ENCODE measurements at regions not wholly inside any gene's neighbourhood (a gene's known extent, or its start where the extent isn't known, plus 50 kb on each side); places are given as distances from the start of the nearest gene placed in this dataset.

DNA sequence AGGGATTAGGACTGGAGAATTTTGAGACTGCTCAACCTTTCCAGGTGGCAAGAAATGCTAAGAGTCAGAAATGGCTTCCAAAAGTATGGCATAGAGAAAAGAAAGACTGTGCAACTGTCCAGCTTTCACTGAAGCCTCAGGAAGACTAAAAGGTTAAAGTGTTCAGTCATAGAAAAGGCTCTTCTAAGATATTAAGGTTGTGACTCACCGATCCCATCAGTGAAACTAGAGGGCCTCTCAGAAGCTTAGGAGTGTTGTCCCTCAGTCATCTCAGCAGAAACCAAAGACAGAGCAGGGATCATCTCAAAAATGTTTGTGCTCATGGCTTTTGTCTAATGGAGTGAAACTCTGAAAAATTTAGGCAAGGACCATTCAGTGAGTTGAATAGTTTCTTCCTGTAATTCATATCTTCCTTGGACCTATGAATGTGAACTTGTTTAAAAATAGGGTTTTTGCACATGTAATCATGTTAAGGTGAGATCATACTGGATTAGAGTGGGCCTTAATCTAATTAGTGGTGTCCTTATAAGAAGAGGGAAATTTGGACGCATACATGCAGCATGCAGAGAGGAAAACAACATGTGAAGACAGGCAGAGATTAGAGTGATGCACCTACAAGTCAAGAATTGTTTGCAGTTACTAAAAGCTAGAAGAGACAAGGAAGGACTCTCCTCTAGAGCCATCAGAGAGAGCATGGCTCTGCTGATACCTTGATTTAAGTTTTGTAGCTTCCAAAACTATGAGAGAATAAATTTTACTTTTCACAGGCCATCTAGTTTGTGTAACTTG, 71.3 kb downstream of the RPE65 start:
- DNase-seq, result no peak

DNA sequence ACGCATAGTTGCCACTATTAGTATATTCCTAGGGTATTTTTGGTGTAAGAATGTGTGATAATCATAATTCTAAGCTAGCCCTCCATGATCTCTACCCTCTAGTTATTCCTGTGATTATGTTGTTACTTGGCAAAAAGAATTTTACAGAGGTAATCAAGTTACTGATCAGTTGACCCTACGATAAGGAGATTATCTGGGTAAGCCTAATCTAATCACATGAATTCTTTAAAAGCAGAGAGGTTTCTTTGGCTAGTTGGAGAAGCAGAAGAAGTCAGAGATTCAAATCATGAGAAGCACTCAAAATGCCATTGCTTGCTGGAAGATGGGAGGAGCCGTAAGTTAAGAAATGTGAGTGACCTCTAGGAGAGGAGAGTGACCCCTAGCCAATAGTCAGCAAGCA, 72.7 kb downstream of the RPE65 start:
- no peak for DNase-seq

DNA sequence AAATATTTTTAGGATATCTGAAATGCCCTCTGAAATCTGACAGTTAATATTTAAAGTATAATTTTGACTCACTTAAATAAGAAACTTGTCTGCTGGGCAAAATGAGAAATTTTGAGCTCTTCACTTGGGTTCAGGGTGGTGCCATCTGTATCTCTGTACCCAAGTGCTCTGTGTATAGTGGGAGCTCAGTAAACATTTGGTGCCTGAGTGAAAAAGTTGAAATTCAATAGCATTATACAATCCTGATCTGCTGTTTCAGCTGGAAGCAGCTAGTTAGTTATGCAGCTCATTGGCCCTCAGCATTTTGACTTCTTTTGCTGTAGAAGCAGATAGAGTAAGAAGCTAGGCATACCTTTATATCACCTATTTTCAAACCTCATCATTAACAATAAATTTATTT, 73.3 kb downstream of the RPE65 start:
- DNase-seq, result no peak

DNA sequence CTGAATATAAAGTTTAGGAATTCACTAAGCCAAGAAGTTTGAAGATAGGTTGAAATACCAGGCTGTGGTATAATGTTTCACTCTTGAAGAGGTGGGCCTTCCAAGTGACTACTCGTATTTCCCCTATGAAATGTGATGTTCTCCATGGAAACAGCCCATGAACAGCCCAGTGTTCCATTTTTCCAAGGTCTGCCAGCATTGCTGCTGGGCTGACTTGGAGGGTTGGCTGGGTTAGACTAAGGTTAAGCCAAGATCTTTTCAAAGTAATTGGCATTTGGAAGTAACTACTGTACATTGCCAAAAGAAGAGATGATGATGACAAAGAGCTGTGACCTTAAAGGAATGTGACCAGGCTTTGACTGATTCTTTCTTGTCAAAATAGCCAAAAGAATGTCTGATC, 73.8 kb downstream of the RPE65 start:
- no peak for DNase-seq

DNA sequence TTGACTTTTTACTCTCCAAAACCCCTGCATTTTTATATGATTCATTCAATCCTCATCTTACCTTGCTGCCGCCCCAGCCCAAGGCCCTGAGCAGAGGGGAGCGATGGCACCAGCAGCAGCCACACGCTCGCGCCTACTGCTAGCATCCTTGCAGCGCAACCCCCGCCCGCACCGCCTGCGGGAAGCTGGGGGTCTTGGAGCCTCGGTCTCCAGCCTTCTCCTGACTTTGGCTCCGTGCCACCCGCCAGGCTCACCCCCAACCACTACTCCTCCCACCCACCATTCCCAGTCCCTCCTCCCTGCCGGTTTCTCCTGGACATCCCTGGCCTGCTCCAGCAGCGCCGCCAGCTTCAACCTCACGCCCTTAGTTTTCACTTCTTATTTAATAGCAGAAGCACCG, 76.6 kb downstream of the RPE65 start:
- DNase-seq, result no peak

DNA sequence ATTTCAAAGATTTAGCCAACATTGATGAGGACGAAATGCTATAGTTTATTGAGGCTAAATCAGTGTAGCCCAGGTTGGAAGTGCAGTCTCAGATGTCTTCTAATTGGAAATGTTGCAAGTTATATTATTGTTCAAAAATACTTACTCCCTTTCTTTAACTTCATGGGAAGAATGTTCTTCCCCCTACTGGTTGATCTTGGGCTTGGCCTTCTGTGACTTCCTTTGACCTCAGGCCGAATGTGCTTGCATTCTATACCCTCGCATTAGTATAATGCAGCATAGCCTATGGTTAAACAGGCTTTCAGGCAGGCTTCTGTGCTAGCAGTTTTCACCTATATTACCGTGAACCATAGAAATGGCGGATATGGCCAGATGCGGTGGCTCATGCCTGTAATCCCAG, 77.3 kb downstream of the RPE65 start:
- DNase-seq, result no peak

DNA sequence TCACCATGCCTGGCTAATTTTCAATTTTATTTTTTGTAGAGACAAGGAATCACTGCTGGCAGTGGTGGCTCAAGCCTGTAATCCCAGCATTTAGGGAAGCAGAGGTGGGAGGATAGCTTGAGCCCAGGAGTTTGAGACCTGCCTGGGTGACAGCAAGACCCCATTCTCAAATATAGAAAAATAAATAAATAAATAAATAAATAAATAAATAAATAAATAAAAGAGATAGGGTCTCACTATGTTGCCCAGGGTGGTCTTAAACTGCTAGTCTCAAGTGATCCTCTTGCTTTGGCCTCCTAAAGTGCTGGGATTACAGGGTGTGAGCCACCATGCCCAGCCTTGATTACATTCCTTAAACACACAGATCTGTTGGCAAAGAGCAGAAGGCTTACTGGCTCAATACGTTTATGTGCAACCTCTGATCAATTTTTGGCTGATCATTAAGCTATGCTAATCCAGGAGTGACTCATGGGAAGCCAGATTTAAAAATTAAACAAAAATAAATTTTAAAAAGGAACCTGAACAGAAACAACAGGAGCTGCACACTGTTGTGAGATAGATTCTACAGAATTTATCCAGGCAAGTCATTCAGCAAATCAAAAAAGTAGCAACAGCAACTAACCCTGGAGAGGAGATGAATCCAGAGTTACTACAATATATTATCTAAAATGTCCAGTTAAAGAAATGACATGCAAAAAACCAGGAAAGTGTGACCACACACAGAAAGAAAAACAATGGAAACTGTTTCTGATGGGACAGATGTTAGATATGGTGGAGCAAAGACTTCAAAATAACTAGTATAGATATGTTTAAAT, 79.4 kb downstream of the RPE65 start:
- no peak for DNase-seq

DNA sequence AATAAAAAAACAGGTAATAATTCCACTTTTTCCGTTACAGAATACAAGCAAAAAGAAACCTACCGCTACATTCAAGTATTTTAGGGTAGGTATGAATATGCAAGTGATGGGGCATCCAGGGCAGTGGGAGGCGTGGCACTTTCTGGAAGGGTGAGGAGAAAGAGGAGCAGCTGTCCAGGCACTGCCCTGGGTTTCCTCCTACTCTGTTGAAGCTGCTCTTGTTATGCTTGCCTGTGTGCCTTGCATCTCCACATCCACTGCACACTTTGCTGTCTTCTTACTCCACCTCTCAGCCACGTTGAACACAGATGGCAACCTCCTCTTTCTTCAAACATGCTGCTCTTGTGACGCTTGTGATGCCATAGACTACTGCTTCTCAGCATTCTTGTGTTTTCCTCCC, 83.2 kb downstream of the RPE65 start:
- DNase-seq, result no peak

DNA sequence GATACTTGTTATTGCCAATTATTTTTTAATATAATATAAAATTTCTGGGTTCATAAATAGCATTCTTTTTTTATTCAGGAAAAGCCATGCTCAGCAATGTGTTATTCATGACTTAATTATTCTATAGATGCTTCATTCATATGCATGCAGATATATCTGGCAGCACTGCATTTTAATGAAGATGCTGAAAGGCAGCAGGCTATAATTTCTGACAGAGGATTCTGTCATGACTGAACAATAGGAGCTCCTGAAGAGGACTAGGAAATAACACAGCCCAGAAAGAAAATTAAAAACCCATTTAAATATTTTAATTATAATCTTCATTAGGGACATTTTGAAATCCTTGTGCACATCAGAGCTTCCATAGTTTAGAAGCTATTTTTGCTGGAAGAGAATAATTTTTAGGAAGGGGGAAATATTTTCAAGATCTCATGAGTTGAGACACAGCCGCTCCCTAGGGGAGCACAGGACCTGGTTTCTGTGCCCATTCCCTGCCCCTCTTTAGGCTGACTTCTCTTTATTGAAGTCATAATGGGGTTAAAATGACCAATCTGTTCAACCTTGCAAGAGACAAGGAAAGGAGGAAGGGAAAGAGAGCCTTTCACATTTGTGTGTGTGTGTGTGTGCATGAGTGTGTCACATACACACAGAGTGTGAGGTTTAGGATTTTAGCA, 83.9 kb downstream of the RPE65 start:
- no peak for DNase-seq

DNA sequence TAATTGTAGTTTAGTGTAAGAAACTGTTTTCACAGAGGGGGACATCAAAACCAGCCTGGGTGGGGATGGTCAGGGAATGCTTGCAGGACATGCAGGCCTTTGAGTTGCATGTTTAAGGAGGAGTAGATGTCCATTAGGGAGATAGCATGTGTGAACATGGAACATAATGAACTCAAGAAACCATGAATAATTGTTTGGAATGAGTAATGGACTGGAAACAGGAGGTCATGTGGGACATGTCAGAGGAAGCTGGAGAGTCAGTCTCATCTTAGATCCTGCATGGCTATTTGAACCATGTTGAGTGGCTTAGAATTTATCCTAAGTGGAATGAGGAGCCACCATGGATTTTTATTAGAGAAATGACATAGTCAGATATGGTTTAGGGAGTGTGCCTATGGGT, 86.4 kb downstream of the RPE65 start:
- no peak for DNase-seq

DNA sequence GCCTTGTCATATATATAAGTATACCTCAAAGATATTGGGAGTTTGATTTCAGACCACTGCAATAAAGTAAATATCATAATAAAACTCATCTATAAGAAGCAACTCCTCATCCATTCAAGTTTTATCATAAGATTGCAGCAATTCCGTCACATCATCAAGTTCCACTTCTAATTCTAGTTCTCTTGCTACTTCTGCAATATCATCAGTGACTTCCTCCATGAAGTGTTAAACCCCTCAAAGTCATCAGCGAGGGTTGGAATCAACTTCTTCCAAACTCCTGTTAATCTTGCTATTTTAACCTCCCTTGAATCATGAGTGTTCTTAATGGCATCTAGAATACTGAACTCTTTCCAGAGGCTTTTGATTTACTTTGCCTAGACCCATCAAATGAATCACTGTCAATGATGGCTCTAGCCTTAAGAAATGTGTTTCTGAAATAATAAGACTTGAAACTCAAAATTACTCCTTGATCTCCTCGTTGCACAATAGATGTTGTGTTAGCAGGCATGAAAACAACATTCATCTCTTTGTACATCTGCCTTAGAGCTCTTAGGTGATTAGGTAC, 88.3 kb downstream of the RPE65 start:
- no peak for DNase-seq

DNA sequence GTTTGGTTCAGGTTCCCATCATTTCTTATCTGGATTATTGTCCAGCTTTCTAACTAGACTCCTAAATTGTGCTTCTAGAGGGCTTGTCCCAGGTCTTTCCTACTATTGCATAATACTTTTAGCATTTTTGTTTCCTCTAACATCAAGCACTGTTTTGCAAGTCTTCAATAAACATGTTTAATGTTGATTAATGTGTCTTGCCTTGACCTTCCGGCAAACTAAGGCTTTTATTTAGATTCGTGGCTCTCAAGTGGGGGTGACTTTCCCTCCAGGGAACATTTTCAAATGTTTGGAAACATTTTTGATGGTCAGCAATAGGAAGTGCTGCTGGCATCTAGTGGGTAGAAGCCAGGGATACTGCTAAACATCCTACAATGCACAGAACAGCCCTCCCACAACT, 90.7 kb downstream of the RPE65 start:
- DNase-seq, result no peak

DNA sequence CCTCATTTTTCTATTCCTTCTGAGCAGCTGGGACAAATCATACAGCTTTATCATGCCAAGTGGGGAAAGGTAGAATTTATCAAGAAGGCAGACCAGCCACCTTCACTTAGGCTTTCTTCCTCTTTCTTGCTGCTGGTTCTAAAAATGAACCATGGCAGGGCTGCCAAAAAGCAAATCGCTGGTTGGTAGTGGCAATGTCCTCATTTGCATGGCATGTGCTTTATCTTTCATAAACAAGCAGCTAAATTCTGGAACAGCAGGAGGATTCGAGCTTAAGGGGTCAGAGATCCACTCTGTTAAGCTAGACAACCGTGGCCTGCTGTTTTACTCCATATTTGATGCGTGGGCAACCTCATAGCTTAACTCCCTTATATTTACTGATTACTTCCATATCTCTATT, 91.3 kb downstream of the RPE65 start:
- no peak for DNase-seq

DNA sequence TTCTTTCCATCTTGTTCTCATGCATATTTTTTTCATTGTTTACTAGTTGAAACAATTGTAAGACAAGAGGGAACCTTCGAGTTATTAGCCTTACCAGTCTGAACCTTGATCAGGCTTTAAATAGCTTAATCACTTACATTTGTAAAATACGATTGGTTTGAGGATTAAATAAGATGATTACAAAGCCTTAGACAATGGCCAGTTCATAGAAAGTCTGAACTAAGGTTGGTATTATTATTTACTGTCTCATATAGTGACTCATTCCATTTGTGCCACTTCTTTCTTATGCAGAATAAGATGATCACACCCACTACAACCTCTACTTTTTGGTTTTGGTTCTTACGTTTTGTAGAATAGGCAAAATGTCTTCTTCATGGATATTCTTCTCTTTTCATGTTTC, 94.1 kb downstream of the RPE65 start:
- no peak for DNase-seq

DNA sequence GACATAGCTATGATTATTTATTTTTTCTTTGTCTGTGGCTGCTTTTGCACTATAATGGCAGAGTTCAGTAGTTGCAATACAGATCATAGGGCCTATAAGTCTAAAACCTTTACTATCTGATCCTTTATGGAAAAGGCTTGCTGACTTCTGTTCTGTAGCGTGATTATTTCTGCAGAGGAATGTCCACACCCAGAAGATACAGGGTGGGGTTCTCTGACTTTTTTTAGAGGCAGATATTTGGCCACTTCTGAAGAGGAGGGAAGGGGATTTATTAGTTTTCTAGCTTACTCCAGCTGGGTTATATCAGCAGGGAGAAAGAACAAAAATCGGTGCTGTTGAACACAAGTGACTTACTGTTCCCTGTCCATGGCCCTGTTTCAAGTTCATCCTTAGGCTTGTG, 97.6 kb downstream of the RPE65 start:
- DNase-seq, result no peak

DNA sequence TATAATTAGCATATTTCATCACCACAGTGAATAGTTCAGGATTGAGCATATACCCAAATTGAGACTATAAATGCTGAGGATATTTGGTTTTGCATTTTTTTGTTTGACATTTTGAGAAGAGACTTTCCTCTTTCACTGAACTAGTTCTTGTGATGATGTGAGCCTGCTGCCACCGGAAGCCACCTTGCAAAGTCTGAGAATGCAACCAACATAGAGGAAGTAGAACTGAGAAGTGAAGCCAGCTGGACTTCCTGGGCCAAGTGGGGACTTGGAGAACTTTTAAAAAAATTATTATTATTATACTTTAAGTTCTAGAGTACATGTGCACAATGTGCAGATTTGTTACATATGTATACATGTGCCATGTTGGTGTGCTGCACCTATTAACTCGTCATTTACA, 102.3 kb downstream of the RPE65 start:
- DNase-seq, result no peak

DNA sequence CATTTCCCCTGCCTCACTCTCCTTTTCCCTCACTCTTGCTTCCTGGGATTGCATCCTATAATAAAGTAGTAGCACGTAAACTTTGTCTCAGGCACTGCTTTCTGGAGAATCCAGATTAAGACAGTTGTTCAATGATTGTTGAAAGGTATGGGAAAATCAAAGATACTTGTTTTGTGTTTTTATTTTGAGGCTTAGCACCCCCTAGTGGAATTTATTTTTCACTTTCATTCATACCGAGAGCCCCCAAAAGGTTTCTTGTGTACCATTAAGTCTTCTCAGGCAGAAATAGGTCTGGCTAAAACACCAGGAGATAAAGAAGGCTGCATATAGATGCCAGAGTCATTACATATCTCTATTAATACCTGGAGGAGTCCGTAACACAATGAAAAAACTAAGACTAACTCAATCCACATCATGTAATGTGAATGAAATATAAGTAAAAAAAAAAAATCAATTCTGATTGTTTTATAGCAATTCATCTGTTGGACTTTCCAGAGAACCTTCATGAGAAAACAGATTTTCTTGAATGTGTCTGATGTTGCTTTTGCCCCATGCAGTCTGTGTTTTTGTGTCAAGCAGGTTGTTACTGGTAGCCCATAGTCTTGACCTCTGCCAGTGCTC, 103.5 kb downstream of the RPE65 start:
- peak; percentile 38 for DNase-seq

DNA sequence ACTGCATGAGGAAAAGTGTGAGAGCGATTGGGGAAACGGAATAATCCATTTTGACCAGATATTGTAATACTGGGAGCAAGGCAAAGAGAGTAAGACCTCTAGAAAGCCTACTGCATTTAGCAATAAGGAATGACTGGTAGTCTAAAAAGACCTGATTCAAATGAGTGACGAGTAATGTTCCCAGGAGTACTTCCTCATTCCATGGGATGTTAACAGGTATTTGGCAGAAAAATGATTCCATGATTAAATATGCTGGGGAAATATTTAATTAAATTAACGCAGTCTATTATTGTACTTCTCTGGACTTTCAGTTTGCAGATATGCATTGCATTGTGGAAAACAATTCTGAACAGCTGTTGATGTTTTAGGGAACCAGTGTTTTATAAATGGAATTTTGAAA, 105.5 kb downstream of the RPE65 start:
- no peak for DNase-seq

DNA sequence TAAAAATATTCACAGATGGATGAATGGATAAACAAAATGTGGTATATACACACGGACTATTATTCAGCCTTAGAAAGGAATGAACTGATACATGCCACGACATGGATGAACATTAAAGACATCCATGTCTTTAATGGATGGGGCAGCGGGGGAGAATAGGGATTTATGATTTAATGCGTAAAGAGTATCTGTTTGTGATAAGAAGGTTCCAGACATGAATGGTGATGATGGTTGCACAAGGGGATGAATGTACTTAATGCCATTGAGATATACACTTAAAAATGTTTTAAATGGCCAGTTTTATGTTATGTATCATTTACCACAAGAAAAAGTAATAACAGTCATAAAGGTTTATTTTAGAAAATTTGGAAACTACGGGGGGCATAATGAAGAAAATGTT, 108.6 kb upstream of the WLS start:
- no peak for DNase-seq

DNA sequence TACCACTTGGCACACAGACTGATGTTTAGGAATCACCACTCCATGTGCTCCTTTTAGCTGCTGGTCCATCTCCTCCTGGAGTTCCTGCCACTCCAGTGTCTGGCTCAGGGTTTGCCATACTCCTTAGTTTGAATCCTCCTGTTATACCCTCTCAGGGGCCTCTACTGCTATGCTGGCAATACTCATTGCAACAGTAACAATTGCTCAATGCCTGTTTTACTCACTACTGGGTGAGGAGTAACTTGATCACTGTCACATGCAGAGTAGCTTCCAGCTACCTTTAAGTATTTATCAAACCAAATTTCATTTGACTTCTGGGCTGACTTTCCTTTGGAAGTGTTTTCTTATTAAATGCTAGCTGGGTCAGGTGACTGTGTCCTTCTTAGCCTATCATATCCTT, 107.2 kb upstream of the WLS start:
- DNase-seq, result no peak

DNA sequence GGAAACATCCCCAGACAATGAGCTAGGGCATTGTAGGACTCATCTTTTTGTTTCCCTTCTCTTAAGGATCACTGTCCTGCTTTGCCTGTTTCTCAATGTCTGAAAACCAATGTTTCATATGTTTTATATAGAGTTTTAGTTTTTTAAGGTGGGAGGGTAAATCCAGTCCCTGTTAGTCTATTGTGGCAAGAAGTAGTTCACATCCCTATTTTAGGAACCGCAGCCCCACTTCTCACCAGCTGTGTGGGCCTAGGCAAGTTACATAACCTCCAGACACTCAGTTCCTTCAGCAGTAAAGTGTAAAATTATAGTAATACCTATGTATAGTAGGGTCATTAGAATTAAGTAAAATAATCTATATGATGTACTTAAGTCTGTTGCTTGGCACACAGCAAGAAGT, 105.8 kb upstream of the WLS start:
- no peak for DNase-seq

DNA sequence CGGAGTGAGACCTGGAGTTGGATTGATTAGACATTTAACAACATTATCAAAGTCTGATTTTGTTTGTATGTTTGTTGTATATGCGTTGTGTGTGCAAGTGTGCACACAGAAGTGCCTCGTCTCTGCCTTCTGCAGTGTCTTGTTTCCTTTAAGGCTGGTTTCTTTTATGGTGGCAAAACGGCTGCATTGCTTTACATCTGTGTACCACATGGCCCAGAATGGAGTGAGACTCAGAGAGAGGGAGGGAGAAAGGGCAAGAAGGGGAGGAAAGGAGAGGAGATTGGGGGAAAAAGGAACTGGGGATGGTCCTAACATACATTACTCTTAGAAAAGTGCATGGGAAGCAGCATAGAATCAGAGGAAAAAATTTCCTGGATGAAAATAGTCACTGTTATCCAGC, 99.7 kb upstream of the WLS start:
- no peak for DNase-seq
